HepG2 (cell line): ENCODE measurements at regions not wholly inside any gene's neighbourhood (a gene's known extent, or its start where the extent isn't known, plus 50 kb on each side); places are given as distances from the start of the nearest gene placed in this dataset.

Experiments used
- ATAC-seq: fragments of 200-7000 bp; cut with Tn5 transposase; 3 replicates; pipeline ENCODE4 v1.9.1; 2020; ENCODE audit warnings: mild to moderate bottlenecking, moderate library complexity
- BruUV-seq: library from RNA; stranded (reverse); fragments of 400-500 nt; replicated peaks from 2 replicates; lab custom pipeline; 2021; lab: Mats Ljungman, UMichigan
- CTCF ChIA-PET: fragments of 300-600 bp; formaldehyde crosslinking; extraction: SDS; loops from one replicate; lab custom pipeline; 2021; ENCODE audit warnings: low total read pairs, inconsistent platforms, low intra/inter-chr PET ratio; lab: Yijun Ruan, JAX
- POLR2A ChIA-PET: fragments of 350-600 bp; sonication (Branson Sonifier 250); formaldehyde crosslinking; loops from one replicate; lab custom pipeline; 2020; ENCODE audit warnings: antibody characterized with exemption, inconsistent platforms; lab: Yijun Ruan, JAX
- DNase-seq: peaks from one replicate; pipeline ENCODE4 v3.0.0-alpha.2; 2015; ENCODE audit warnings: low spot score
- FAIRE-seq: peaks from 3 replicates; lab custom pipeline; 2011; peaks lifted over from hg19 to GRCh38; lab: Jason Lieb, UNC
- H2AFZ ChIP-seq: one replicate; pipeline ENCODE4 v1.6.1; 2011; ENCODE audit warnings: low read length, inconsistent platforms
- H3K27ac ChIP-seq: fragments of 300-600 bp; 3 replicates; pipeline ENCODE4 v1.8.0; 2011; ENCODE audit warnings: mixed run types, mild to moderate bottlenecking, mixed read lengths, low read length, inconsistent platforms; ENCODE audit not compliant: insufficient read depth; ENCODE audit errors: extremely low read length
- H3K27me3 ChIP-seq, 2 experiments: fragments of 200-600 bp in 1 of 2; 2 replicates in 1 of 2; 3 replicates in 1 of 2; pipeline versions ENCODE4 v1.6.0 to v1.8.0; 2011; ENCODE audit warnings: low read length in 2 of 2, mild to moderate bottlenecking in 2 of 2, moderate library complexity in 2 of 2, inconsistent platforms in 1 of 2; ENCODE audit not compliant: insufficient read depth in 2 of 2, control insufficient read depth in 1 of 2
- H3K36me3 ChIP-seq, 2 experiments: fragments of 200-600 bp in 1 of 2; replicated peaks in 1 of 2; 2 replicates in 1 of 2; 3 replicates in 1 of 2; pipeline versions ENCODE4 v1.5.1 to v1.8.0; 2011; ENCODE audit warnings: low read length in 2 of 2, inconsistent platforms in 1 of 2; ENCODE audit not compliant: insufficient read depth in 2 of 2, control insufficient read depth in 1 of 2
- H3K4me1 ChIP-seq: 2 replicates; pipeline ENCODE4 v1.5.1; 2012; ENCODE audit warnings: low read length, inconsistent platforms; ENCODE audit not compliant: insufficient read depth
- H3K4me2 ChIP-seq: 2 replicates; pipeline ENCODE4 v1.6.0; 2011; ENCODE audit warnings: low read depth, low read length, inconsistent platforms
- H3K4me3 ChIP-seq, 3 experiments: fragments of 200-600 bp in 1 of 3; sonication (generic), shearing (Covaris generic) in 1 of 3; replicated peaks in 1 of 3; 2 replicates each; pipeline ENCODE4 v1.5.1; 2011 to 2016; ENCODE audit warnings: low read length in 3 of 3, inconsistent platforms in 2 of 3, low read depth in 2 of 3, mild to moderate bottlenecking in 2 of 3, control low read depth in 1 of 3, mixed read lengths in 1 of 3; ENCODE audit not compliant: insufficient read depth in 1 of 3
- H3K79me2 ChIP-seq: one replicate; pipeline ENCODE4 v1.6.1; 2011; ENCODE audit warnings: low read length, inconsistent platforms; ENCODE audit not compliant: insufficient read depth
- H3K9ac ChIP-seq: 2 replicates; pipeline ENCODE4 v1.6.0; 2011; ENCODE audit warnings: mild to moderate bottlenecking, low read depth, low read length, inconsistent platforms; ENCODE audit not compliant: insufficient read depth
- H3K9me3 ChIP-seq: 2 replicates; pipeline ENCODE4 v1.5.1; 2012; ENCODE audit warnings: mild to moderate bottlenecking, low read length
- H4K20me1 ChIP-seq: 2 replicates; pipeline ENCODE4 v1.6.0; 2011; ENCODE audit warnings: inconsistent platforms, mild to moderate bottlenecking, low read length, moderate library complexity; ENCODE audit not compliant: insufficient read depth
- ISX ChIP-seq: sonication (generic); formaldehyde crosslinking; conservative IDR thresholded peaks from 2 replicates; pipeline ENCODE4 v1.5.0; 2020; ENCODE audit warnings: missing genetic modification reagents
- KAT2B ChIP-seq: fragments of 150-350 bp; IDR thresholded peaks from 2 replicates; pipeline ENCODE4 v1.6.1; 2014; ENCODE audit warnings: low read depth, low read length, borderline replicate concordance
- KLF13 ChIP-seq: sonication (generic); formaldehyde crosslinking; IDR thresholded peaks from 2 replicates; pipeline ENCODE4 v1.4.0; 2020; ENCODE audit warnings: mild to moderate bottlenecking, missing genetic modification reagents
- MAFF ChIP-seq: IDR thresholded peaks from 2 replicates; pipeline ENCODE4 v1.6.1; 2011; ENCODE audit warnings: low read depth, low read length, improper control_type of control experiment
- MAFK ChIP-seq, 2 experiments: IDR thresholded peaks in 1 of 2; conservative IDR thresholded peaks in 1 of 2; 2 replicates each; pipeline ENCODE4 v1.6.1; 2011; ENCODE audit warnings: improper control_type of control experiment in 2 of 2, low read length in 2 of 2
- MXD1 ChIP-seq: sonication (generic); formaldehyde crosslinking; IDR thresholded peaks from 2 replicates; pipeline ENCODE4 v1.4.0; 2020; ENCODE audit warnings: mild to moderate bottlenecking, missing genetic modification reagents
- MYC ChIP-seq: sonication (generic); formaldehyde crosslinking; IDR thresholded peaks from 2 replicates; pipeline ENCODE4 v1.9.0; 2021; ENCODE audit warnings: missing genetic modification reagents, borderline replicate concordance
- NR2F6 ChIP-seq, 2 experiments: IDR thresholded peaks; 2 replicates each; pipeline ENCODE4 v1.6.1; 2016; ENCODE audit warnings: antibody characterized with exemption in 1 of 2, mild to moderate bottlenecking in 1 of 2
- RFX3 ChIP-seq: IDR thresholded peaks from 2 replicates; pipeline ENCODE4 v1.6.1; 2016; ENCODE audit warnings: missing biosample characterization, missing genetic modification reagents
- SETDB1 ChIP-seq: sonication (generic); formaldehyde crosslinking; IDR thresholded peaks from 2 replicates; pipeline ENCODE4 v1.5.1; 2020; ENCODE audit warnings: missing genetic modification reagents, mild to moderate bottlenecking, borderline replicate concordance
- TBX2 ChIP-seq: sonication (generic); formaldehyde crosslinking; IDR thresholded peaks from 2 replicates; pipeline ENCODE4 v1.5.0; 2020; ENCODE audit warnings: missing genetic modification reagents, mild to moderate bottlenecking, borderline replicate concordance
- ZFX ChIP-seq: sonication (generic); formaldehyde crosslinking; IDR thresholded peaks from 2 replicates; pipeline ENCODE4 v1.4.0; 2020; ENCODE audit warnings: mild to moderate bottlenecking, low read depth, missing genetic modification reagents, moderate library complexity
- ZNF232 ChIP-seq: sonication (generic); formaldehyde crosslinking; IDR thresholded peaks from 2 replicates; pipeline ENCODE4 v1.4.0; 2020; ENCODE audit warnings: missing genetic modification reagents, borderline replicate concordance
- ZNF674 ChIP-seq: sonication (generic); formaldehyde crosslinking; IDR thresholded peaks from 2 replicates; pipeline ENCODE4 v1.5.0; 2020; ENCODE audit warnings: low read depth, mild to moderate bottlenecking, missing genetic modification reagents
- ZNF737 ChIP-seq: sonication (generic); formaldehyde crosslinking; IDR thresholded peaks from 2 replicates; pipeline ENCODE4 v1.5.0; 2020; ENCODE audit warnings: missing genetic modification reagents, mild to moderate bottlenecking, borderline replicate concordance
- WGBS: methylation state at CpG from one replicate; pipeline ENCODE4 v1.1.6; 2017; ENCODE audit warnings: low lambda C conversion rate; 5-methylcytosine and 5-hydroxymethylcytosine counted together
- in situ Hi-C: cut with HindIII; loops from 2 replicates; pipeline ENCODE4 v1.10.0; 2017; ENCODE audit warnings: low pct_unique_long_range_greater_than_20kb; ENCODE audit not compliant: extremely low pct_ligation_motif_present
- intact Hi-C: fragments of 100-400 bp; cut with micrococcal nuclease; formaldehyde crosslinking; loops from one replicate; pipeline ENCODE4 v1.10.0; 2022; ENCODE audit not compliant: unreplicated experiment

GRCh38 chr11:32013603-32014002 lies 77.3 kb upstream of the RCN1 start:
- Histone ChIP-seq H3K9me3 (no peaks in the 10 kb centered on the region), H3K27me3 (no peaks in the 10 kb centered on the region), H4K20me1 (no peaks in the 10 kb centered on the region), H3K4me3 (no peak overlapping the region), H3K4me1 (no peaks in the 10 kb centered on the region), H3K79me2 (no peaks in the 10 kb centered on the region), H3K4me2 (no peak overlapping the region), H3K36me3 (no peaks in the 10 kb centered on the region), H3K9ac (no peak overlapping the region), H2AFZ (no peak overlapping the region)
- no TSS peak for BruUV-seq
- CTCF ChIA-PET = no interaction called here
- ATAC-seq = no peak
- no peak for DNase-seq
- TF ChIP-seq KAT2B = no peak
- peak; percentile 85 to 93 for TF ChIP-seq MAFK (conservative IDR thresholded peaks at IDR 0.05 in 1 of 2, IDR thresholded peaks at IDR 0.05 in 1 of 2; ENCODE audit: low read length in 2 of 2)
- peak; percentile 82 for TF ChIP-seq MAFF
- TF ChIP-seq, all 625 proteins: peak for 2
- intact Hi-C loops (no loop called here), in situ Hi-C loops (no loop called here)
- no peak overlapping the region for H3K27ac ChIP-seq
- no peak for FAIRE-seq
- 0% methylated on average over 3 of the region's 3 CpGs for WGBS
- POLR2A ChIA-PET = no interaction called here

- Histone ChIP-seq H4K20me1 (no peaks in the 10 kb centered on the region), H3K27me3 (no peaks in the 10 kb centered on the region), H3K4me3 (no peak overlapping the region), H3K27ac (no peak overlapping the region), H3K9ac (no peak overlapping the region), H3K4me2 (no peak overlapping the region), H3K79me2 (no peaks in the 10 kb centered on the region), H3K9me3 (no peaks in the 10 kb centered on the region), H3K4me1 (no peaks in the 10 kb centered on the region), H3K36me3 (no peaks in the 10 kb centered on the region), H2AFZ (no peak overlapping the region)
- WGBS = 6% methylated on average over 3 of the region's 6 CpGs
- POLR2A ChIA-PET = no interaction called here
- intact Hi-C loops = no loop called here
- in situ Hi-C loops = no loop called here
- DNase-seq (no peak), ATAC-seq (no peak), FAIRE-seq (no peak)
- CTCF ChIA-PET = no interaction called here
- no TSS peak for BruUV-seq
- no peak for TF ChIP-seq SETDB1 (CRISPR knock-in tag)
- TF ChIP-seq ZNF737 = no peak
- TF ChIP-seq RFX3 (CRISPR knock-in tag) = no peak
- TF ChIP-seq KLF13 (CRISPR knock-in tag) = no peak
- no peak for TF ChIP-seq MYC
- no peak for TF ChIP-seq ZFX (CRISPR knock-in tag)
- no peak for TF ChIP-seq ZNF232 (CRISPR knock-in tag)
- no peak for TF ChIP-seq ISX (CRISPR knock-in tag)
- TF ChIP-seq MXD1 = no peak
- TF ChIP-seq TBX2 (CRISPR knock-in tag) = no peak
- TF ChIP-seq ZNF674 = no peak
- no peak for TF ChIP-seq NR2F6 (IDR thresholded peaks at IDR 0.05)
- TF ChIP-seq NR2F6 (CRISPR knock-in tag; IDR thresholded peaks at IDR 0.05) = no peak
Measured at GRCh38 chr11:32012049-32012448, 78.8 kb upstream of the RCN1 start.
